ENCODE measurements at regions not wholly inside any gene's neighbourhood (a gene's known extent, or its start where the extent isn't known, plus 50 kb on each side); places are given as distances from the start of the nearest gene placed in this dataset.
"Not testable (repeated sequence)": the region's sequence is repeated elsewhere in the genome, so short reads cannot be mapped to it uniquely, and the experiment has no call there.

GRCh38 chr5:87049012-87049411 lies 218.7 kb upstream of the RASA1 start:
- not testable (repeated sequence) for TF ChIP-seq CTCF (IDR thresholded peaks at IDR 0.05; ENCODE audit: insufficient read depth, low read length, poor library complexity, severe bottlenecking); EZH2phosphoT487 (conservative IDR thresholded peaks at IDR 0.05; ENCODE audit: low read length)
